ENCODE measurements at regions not wholly inside any gene's neighbourhood (a gene's known extent, or its start where the extent isn't known, plus 50 kb on each side); places are given as distances from the start of the nearest gene placed in this dataset.

DNA sequence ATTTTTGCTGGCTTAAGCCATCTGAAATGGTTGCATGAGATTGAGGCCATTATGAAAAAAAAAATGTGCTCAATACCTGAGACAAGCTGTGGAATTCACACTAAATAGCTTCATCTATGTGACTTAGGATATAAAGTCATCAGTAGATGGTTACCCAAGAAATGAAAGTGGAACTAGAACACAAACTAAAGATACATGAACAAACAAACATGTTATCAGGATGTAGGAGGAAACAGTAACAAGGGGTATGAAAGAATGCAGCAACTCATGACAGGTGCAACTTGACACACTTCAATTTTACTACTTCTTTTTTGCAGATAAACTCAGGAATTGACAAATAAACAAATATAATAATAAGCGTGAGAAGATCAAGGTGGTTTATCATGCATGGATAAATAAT is 155.0 kb downstream of the WT1 start:
- TF ChIP-seq, protein P1, sequence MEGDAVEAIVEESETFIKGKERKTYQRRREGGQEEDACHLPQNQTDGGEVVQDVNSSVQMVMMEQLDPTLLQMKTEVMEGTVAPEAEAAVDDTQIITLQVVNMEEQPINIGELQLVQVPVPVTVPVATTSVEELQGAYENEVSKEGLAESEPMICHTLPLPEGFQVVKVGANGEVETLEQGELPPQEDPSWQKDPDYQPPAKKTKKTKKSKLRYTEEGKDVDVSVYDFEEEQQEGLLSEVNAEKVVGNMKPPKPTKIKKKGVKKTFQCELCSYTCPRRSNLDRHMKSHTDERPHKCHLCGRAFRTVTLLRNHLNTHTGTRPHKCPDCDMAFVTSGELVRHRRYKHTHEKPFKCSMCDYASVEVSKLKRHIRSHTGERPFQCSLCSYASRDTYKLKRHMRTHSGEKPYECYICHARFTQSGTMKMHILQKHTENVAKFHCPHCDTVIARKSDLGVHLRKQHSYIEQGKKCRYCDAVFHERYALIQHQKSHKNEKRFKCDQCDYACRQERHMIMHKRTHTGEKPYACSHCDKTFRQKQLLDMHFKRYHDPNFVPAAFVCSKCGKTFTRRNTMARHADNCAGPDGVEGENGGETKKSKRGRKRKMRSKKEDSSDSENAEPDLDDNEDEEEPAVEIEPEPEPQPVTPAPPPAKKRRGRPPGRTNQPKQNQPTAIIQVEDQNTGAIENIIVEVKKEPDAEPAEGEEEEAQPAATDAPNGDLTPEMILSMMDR (conservative IDR thresholded peaks at IDR 0.05), result no peak
- no peak for TF ChIP-seq ZFX (IDR thresholded peaks at IDR 0.05)

Data from C4-2B (cell line).